ENCODE measurements at regions not wholly inside any gene's neighbourhood (a gene's known extent, or its start where the extent isn't known, plus 50 kb on each side); places are given as distances from the start of the nearest gene placed in this dataset.
A peak's percentile ranks its signal among the peaks of the same experiment; 100 is the strongest.

GRCh38 chr2:2850218-2850755 is 519.2 kb upstream of the MYT1L start:
- Histone ChIP-seq H3K4me3 (no peak overlapping the region), H3K27ac (no peak overlapping the region), H3K4me1 (no peaks in the 10 kb centered on the region), H3K36me3 (no peaks in the 10 kb centered on the region), H3K9me3 (no peaks in the 10 kb centered on the region), H3K27me3 (no peaks in the 10 kb centered on the region)
- no peak for ATAC-seq
- DNase-seq, result no peak
- intact Hi-C loops (cut with DNase I), result no loop called here
- no peak for TF ChIP-seq CTCF (IDR thresholded peaks at IDR 0.05)

GRCh38 chr2:2849464-2850217 is 518.6 kb upstream of the MYT1L start:
- Histone ChIP-seq H3K4me1 (no peaks in the 10 kb centered on the region), H3K27ac (no peak overlapping the region), H3K9me3 (no peaks in the 10 kb centered on the region), H3K4me3 (no peak overlapping the region), H3K27me3 (no peaks in the 10 kb centered on the region), H3K36me3 (no peaks in the 10 kb centered on the region)
- ATAC-seq (no peak), DNase-seq (no peak)
- TF ChIP-seq CTCF (IDR thresholded peaks at IDR 0.05), result no peak
- intact Hi-C loops (cut with DNase I), result no loop called here

- Histone ChIP-seq H3K27me3 (no peaks in the 10 kb centered on the region), H3K27ac (no peak overlapping the region), H3K4me3 (no peak overlapping the region), H3K36me3 (no peaks in the 10 kb centered on the region), H3K4me1 (no peaks in the 10 kb centered on the region), H3K9me3 (no peaks in the 10 kb centered on the region)
- intact Hi-C loops (cut with DNase I), result no loop called here
- no peak for TF ChIP-seq CTCF (IDR thresholded peaks at IDR 0.05)
- ATAC-seq (no peak), DNase-seq (peak; percentile 58)
Measured at GRCh38 chr2:2848621-2849333, 517.7 kb upstream of the MYT1L start.

GRCh38 chr2:2848198-2848597 is 517.1 kb upstream of the MYT1L start:
- no peak overlapping the region for H3K27ac ChIP-seq
- H3K4me3 ChIP-seq, result no peak overlapping the region
- no peaks in the 10 kb centered on the region for H3K9me3 ChIP-seq
- intact Hi-C loops (cut with DNase I), result no loop called here
- H3K4me1 ChIP-seq, result no peaks in the 10 kb centered on the region
- no peaks in the 10 kb centered on the region for H3K27me3 ChIP-seq
- ATAC-seq, result no peak
- DNase-seq, result no peak
- no peak for TF ChIP-seq CTCF (IDR thresholded peaks at IDR 0.05)
- no peaks in the 10 kb centered on the region for H3K36me3 ChIP-seq

- Histone ChIP-seq H3K36me3 (no peaks in the 10 kb centered on the region), H3K9me3 (no peaks in the 10 kb centered on the region), H3K4me1 (no peaks in the 10 kb centered on the region), H3K27ac (no peak overlapping the region), H3K27me3 (no peaks in the 10 kb centered on the region), H3K4me3 (no peak overlapping the region)
- no peak for TF ChIP-seq CTCF (IDR thresholded peaks at IDR 0.05)
- DNase-seq (peak; percentile 37), ATAC-seq (no peak)
- intact Hi-C loops (cut with DNase I), result no loop called here
Measured at GRCh38 chr2:2847209-2847676, 516.2 kb upstream of the MYT1L start.

Measured in upper lobe of right lung (tissue), 1 donor.